HFF-Myc (cell line): ENCODE measurements at regions not wholly inside any gene's neighbourhood (a gene's known extent, or its start where the extent isn't known, plus 50 kb on each side); places are given as distances from the start of the nearest gene placed in this dataset.

Source experiments
- DNase-seq: peaks from one replicate; pipeline ENCODE4 v3.0.0-alpha.2; 2011; ENCODE audit warnings: low read depth; ENCODE audit errors: extremely low read depth
- H3K4me3 ChIP-seq: replicated peaks from 2 replicates; pipeline ENCODE4 v1.5.1; 2011; ENCODE audit warnings: low read depth, mild to moderate bottlenecking, control low read depth, low read length
- TF ChIP-seq, protein P1 (sequence below): IDR thresholded peaks from 2 replicates; pipeline ENCODE4 v1.5.1; 2012; ENCODE audit warnings: mild to moderate bottlenecking, low read depth, low read length, control low read depth; ENCODE audit errors: missing control alignments

DNA sequence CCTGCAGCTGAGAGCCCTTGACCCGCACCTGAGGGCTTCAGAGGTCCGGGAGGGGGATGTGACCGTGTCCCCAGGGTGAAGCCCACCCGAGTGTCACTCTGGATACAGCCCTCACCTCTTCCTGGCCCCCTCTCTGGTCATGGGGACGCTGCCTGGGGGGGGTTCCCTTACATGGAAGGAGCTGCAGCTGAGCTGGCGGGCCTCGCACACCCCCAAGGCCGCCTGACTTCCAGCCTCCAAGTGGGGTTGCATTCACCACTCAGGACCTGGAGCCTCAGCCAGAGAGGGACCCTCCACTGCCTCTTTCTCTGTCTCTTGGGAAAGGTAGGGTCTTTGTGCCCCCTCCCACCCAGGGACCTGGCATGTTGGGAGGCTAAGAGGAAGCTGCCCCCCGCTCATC is 284.6 kb downstream of the SEC14L1 start:
- TF ChIP-seq, protein P1, sequence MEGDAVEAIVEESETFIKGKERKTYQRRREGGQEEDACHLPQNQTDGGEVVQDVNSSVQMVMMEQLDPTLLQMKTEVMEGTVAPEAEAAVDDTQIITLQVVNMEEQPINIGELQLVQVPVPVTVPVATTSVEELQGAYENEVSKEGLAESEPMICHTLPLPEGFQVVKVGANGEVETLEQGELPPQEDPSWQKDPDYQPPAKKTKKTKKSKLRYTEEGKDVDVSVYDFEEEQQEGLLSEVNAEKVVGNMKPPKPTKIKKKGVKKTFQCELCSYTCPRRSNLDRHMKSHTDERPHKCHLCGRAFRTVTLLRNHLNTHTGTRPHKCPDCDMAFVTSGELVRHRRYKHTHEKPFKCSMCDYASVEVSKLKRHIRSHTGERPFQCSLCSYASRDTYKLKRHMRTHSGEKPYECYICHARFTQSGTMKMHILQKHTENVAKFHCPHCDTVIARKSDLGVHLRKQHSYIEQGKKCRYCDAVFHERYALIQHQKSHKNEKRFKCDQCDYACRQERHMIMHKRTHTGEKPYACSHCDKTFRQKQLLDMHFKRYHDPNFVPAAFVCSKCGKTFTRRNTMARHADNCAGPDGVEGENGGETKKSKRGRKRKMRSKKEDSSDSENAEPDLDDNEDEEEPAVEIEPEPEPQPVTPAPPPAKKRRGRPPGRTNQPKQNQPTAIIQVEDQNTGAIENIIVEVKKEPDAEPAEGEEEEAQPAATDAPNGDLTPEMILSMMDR, result no peak
- H3K4me3 ChIP-seq, result no peak overlapping the region
- DNase-seq, result no peak

DNA sequence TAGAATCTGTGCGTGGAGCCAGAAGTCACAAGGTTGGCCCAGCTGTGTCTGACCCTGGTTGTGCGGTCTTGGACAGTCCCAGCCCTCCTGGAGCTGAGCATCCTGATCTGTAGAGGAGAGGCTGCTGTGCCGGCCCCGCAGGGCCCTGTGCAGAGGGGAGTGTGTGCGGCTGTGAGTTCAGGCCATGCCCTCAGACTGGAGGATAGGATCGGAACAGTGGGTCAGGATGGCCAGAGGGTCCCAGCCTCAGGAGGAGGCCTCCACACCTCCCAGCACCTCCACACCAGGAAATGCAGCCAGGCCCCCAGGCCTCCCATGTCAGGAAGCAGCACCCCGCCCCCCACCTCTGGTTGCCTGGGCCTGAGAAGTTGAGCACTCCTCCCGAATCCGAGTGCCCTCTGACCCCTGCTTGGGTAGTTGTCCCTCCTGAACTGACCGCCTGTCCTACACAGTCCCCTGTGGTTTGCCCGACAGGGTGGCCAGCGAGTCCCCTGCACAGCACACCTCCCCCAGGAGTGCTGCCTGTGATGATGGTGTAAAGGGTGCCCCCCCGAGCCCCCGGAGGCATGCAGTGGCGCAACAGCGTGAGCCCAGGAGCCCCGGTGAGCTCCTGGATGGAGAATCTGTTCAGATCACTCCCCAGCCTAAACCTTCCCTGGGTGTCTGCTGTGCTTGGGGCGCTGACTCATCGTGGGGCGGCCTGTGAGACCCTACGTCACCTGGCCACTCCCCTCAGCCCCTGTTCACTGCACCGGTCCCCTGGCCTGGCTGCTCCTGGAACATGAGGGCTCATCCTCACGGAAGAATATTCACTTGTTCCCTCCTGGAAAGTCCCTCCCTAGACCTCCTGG is 285.2 kb downstream of the SEC14L1 start:
- no peak for DNase-seq

DNA sequence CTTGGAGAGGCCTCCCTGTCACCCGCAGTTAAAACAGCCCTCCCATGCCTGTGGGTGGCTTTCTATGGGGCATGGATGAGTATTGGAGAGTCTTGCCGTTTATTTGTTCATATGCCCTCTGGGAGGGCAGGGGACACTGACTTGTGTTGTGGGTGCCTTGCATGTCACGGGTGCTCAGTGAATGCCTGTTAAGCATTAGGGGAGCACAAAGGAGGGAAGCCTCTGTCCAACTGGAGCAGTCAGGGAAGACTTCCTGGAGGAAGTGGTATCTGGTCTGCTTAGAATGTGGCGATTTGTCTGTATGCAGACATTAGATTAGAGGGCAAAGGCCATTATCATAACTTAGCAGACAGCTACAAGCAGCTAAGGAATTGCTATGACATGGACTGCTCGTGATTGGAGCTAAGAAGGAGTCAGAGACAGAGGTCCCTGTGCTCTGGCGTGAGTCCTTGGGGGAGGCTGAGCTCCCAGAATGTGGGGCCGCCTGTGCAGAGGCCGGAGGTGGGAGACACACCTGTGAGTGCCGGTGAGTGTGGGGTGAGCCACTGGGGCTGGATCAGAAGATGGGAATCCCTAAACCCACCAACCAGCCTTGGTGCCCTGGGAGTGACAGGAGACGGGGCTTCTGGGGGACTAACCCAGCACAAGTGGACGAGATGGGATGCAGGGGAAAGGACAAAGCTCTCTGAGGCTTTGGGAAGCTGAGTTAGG is 286.1 kb downstream of the SEC14L1 start:
- TF ChIP-seq, protein P1, result no peak
- no peak for DNase-seq
- no peak overlapping the region; the same call in 1 of the 2 replicates for H3K4me3 ChIP-seq

More for the DNA sequence above, 285.2 kb downstream of the SEC14L1 start:
- TF ChIP-seq, protein P1, result no peak
- H3K4me3 ChIP-seq, result peak overlapping the region; percentile 6

DNA sequence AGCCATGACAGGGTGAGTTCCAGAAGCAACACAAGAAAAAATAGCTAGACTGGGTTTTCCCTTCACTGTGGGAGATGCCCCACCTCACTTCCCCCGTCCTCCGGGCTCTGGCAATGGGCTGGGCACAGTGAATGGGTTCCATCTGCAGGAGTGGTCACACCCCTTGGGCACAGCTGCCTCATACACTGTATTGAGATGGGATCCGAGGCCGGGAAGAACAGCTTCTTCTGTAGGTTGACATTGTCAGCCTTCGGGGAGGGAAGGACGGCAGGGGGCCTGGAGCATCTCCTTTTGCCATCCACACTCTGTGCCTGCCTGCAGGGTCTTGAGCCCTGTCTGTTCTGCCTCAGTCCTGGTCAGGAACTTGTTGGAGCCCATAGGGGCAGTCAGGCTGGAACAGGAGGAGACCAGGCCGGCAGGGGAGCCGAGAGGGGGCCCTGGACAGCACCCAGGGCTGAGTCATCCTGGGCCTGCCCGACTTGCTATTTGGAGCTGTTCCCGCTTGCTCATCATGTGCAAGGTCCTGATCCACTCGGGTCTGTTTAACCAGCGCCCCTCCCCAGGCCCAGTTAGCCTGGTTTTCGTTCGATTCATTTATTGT is 286.7 kb downstream of the SEC14L1 start:
- TF ChIP-seq, protein P1, result no peak
- DNase-seq, result no peak
- H3K4me3 ChIP-seq, result no peak overlapping the region

DNA sequence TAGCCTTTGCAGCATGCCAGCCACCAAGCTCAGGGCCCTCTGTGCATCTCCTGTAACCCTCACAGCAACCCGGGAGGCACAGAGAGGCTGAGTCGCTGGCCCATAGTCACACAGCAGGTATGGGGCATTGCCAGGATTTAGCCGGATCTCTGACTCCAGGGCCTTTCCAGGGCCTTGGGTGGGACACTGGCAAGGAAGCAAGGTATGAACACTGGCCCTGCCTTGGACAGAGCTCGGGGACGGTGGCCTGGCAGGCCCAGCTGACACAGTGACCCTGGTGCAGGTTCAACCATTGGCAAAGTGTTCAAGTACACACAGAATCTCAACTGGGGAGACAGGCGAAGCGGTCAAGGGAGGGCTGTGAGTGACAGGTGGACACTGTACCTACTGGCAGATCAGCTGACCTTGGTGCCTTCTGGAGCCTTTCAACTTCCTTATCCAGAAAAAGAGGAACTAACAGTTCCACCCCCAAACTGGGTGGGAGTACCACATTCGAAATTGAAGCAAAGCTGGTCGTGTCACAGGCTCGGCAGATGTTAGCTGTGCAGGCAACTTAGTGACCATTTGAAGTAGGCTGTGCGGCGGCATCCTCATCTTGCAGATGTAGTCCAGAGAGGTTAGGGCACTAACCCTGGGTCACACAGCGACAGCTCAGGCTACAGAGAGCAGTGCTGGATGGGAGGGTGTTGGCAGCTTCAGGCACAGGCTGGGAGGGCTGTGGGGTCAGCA is 287.4 kb downstream of the SEC14L1 start:
- no peak overlapping the region for H3K4me3 ChIP-seq
- DNase-seq, result no peak
- TF ChIP-seq, protein P1, result no peak

DNA sequence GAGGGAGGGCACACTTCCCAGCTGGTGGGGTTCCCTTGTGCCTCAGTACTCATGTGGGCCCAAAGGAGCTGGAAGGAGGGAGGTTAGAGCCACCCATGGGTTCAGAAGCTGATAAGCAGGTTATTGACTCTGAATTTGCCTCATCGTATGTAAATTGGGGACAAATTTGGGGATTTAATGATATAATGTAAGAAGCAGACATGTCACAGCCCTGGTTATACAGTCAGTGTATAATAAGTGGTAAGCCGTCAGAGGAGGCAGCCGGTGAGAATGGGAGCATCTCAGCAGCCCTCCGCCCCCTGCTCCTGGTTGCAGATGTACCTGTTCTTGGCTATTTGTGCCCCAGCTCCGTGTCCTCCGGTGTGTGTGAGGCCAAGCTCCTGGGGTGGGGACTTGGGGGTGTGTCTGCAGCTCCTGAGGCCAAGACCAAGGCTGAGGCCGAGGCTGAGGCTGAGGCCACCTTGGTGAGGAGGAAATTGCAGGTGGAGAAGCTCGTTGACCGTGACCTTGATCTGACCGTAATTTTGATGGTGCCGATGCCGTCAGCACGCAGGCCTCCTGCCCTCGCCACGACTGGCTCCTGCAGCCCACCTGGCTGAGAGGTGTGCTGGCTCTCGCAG is 288.1 kb downstream of the SEC14L1 start:
- no peak overlapping the region for H3K4me3 ChIP-seq
- TF ChIP-seq, protein P1, result no peak

More for the DNA sequence above, 288.1 kb downstream of the SEC14L1 start:
- no peak for DNase-seq
